ENCODE measurements at regions not wholly inside any gene's neighbourhood (a gene's known extent, or its start where the extent isn't known, plus 50 kb on each side); places are given as distances from the start of the nearest gene placed in this dataset.
"Not testable (repeated sequence)": the region's sequence is repeated elsewhere in the genome, so short reads cannot be mapped to it uniquely, and the experiment has no call there.

GRCh38 chr2:193506035-193506434 is 1311.3 kb upstream of the TMEFF2 start:
- DNase-seq, result no peak

GRCh38 chr2:193505620-193506019 is 1310.9 kb upstream of the TMEFF2 start:
- DNase-seq, result no peak

- DNase-seq, result no peak
Observed at GRCh38 chr2:193502363-193503035, 1307.8 kb upstream of the TMEFF2 start.

GRCh38 chr2:193496786-193497185 is 1302.1 kb upstream of the TMEFF2 start:
- no peak for DNase-seq

- DNase-seq, result no peak
Observed at GRCh38 chr2:193482557-193482956, 1287.8 kb upstream of the TMEFF2 start.

GRCh38 chr2:193480187-193480586 is 1285.5 kb upstream of the TMEFF2 start:
- no peak for DNase-seq

- DNase-seq, result no peak
Observed at GRCh38 chr2:193476171-193476800, 1281.6 kb upstream of the TMEFF2 start.

- DNase-seq, result no peak
Observed at GRCh38 chr2:193475038-193475437, 1280.3 kb upstream of the TMEFF2 start.

GRCh38 chr2:193469251-193469650 is 1274.5 kb upstream of the TMEFF2 start:
- DNase-seq, result no peak

- no peak for DNase-seq
Observed at GRCh38 chr2:193467276-193467987, 1272.7 kb upstream of the TMEFF2 start.

GRCh38 chr2:193463011-193463410 is 1268.3 kb upstream of the TMEFF2 start:
- DNase-seq, result no peak

- no peak for DNase-seq
Observed at GRCh38 chr2:193462411-193462810, 1267.7 kb upstream of the TMEFF2 start.

GRCh38 chr2:193461431-193461934 is 1266.8 kb upstream of the TMEFF2 start:
- no peak for DNase-seq

- DNase-seq, result no peak
Observed at GRCh38 chr2:193446967-193447366, 1252.2 kb upstream of the TMEFF2 start.

- DNase-seq, result no peak
Observed at GRCh38 chr2:193442293-193442692, 1247.6 kb upstream of the TMEFF2 start.

- DNase-seq, result no peak
Observed at GRCh38 chr2:193428336-193428818, 1233.6 kb upstream of the TMEFF2 start.

- not testable (repeated sequence) for DNase-seq
Observed at GRCh38 chr2:193412368-193412767, 1217.6 kb upstream of the TMEFF2 start.

GRCh38 chr2:193409951-193410350 is 1215.2 kb upstream of the TMEFF2 start:
- no peak for DNase-seq

GRCh38 chr2:193382583-193382982 is 1187.8 kb upstream of the TMEFF2 start:
- no peak for DNase-seq

GRCh38 chr2:193377789-193378188 is 1183.1 kb upstream of the TMEFF2 start:
- DNase-seq, result no peak

- DNase-seq, result no peak
Observed at GRCh38 chr2:193373120-193373519, 1178.4 kb upstream of the TMEFF2 start.

- no peak for DNase-seq
Observed at GRCh38 chr2:193371200-193371599, 1176.5 kb upstream of the TMEFF2 start.

- no peak for DNase-seq
Observed at GRCh38 chr2:193368615-193369014, 1173.9 kb upstream of the TMEFF2 start.

GRCh38 chr2:193357508-193357907 is 1162.8 kb upstream of the TMEFF2 start:
- DNase-seq, result no peak

Data from NCI-H146 (cell line).